ENCODE measurements at regions not wholly inside any gene's neighbourhood (a gene's known extent, or its start where the extent isn't known, plus 50 kb on each side); places are given as distances from the start of the nearest gene placed in this dataset.
"Not testable (repeated sequence)": the region's sequence is repeated elsewhere in the genome, so short reads cannot be mapped to it uniquely, and the experiment has no call there.

DNA sequence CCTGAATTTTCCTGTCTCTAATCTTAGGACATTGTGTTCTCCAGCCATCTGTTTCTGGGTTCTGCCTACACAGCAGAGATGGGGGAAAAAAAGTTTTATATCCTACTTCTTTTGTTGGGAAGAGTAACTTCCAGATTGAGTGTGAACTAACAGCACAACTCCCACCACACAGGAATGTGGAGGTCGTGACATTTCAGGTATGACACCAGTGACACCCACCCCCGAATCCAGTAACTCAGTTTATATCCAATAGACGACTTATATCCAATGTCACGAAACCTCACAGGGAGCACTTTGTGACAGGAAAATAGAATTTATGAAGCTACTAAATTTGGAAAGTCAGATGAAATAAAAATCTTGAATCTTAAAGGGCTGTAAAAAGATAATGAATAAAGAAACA is 211.9 kb upstream of the GRM3 start:
- DNase-seq (ENCODE audit: low read depth): no peak
- no peak overlapping the region for H3K4me3 ChIP-seq (ENCODE audit: low read depth, low read length)
- TF ChIP-seq POLR2A (IDR thresholded peaks at IDR 0.05; ENCODE audit: extremely low read depth, insufficient read length): no peak
- TF ChIP-seq, protein P1, sequence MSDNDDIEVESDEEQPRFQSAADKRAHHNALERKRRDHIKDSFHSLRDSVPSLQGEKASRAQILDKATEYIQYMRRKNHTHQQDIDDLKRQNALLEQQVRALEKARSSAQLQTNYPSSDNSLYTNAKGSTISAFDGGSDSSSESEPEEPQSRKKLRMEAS (IDR thresholded peaks at IDR 0.05; ENCODE audit: low read depth, low read length): no peak
- TF ChIP-seq MYC (IDR thresholded peaks at IDR 0.05; ENCODE audit: low read depth, low read length): no peak
- TF ChIP-seq, protein P2, sequence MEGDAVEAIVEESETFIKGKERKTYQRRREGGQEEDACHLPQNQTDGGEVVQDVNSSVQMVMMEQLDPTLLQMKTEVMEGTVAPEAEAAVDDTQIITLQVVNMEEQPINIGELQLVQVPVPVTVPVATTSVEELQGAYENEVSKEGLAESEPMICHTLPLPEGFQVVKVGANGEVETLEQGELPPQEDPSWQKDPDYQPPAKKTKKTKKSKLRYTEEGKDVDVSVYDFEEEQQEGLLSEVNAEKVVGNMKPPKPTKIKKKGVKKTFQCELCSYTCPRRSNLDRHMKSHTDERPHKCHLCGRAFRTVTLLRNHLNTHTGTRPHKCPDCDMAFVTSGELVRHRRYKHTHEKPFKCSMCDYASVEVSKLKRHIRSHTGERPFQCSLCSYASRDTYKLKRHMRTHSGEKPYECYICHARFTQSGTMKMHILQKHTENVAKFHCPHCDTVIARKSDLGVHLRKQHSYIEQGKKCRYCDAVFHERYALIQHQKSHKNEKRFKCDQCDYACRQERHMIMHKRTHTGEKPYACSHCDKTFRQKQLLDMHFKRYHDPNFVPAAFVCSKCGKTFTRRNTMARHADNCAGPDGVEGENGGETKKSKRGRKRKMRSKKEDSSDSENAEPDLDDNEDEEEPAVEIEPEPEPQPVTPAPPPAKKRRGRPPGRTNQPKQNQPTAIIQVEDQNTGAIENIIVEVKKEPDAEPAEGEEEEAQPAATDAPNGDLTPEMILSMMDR (IDR thresholded peaks at IDR 0.05; ENCODE audit: low read depth, low read length): no peak

DNA sequence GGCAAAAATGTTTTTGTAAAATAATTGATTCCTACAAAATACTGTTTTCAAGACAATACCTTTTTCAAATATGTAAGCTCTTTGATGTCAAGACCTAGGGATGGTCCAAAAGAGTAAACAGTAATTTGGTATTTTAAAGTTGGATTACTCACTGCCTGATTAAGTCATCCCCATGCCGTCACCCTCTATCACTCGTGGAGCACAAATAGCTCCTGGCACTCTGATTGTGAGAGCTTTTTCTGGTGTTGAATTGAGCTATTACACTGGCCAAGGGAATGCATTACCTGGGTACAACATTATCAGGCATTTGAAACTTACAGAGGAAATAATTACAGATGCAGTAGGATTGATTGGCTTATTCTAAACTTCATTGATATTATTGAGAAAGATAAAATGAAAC is 231.9 kb upstream of the GRM3 start:
- TF ChIP-seq, protein P1 (IDR thresholded peaks at IDR 0.05; ENCODE audit: low read depth, low read length): no peak
- TF ChIP-seq MYC (IDR thresholded peaks at IDR 0.05; ENCODE audit: low read depth, low read length): no peak
- no peak for DNase-seq (ENCODE audit: low read depth)
- H3K4me3 ChIP-seq (ENCODE audit: low read depth, low read length): no peak overlapping the region

DNA sequence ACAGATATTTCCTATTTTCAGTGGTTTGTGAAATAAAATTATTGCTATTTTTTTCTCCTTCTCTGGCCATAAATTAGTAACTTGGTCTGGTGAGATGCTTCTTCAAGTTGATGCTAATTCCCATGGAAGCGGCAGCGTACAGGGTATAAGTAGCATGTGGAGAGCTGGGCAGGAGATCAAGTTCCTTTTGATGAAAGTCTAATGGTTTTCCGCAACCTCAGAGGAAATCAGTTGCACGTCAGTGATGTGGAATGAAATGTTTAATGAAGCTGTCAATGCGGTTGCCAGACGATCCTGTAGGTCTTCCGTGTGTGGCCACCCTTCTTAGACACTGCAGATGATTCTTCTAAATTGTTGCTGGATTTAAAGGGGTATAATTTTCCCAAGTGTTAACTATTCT is 236.4 kb upstream of the GRM3 start:
- TF ChIP-seq, protein P1 (IDR thresholded peaks at IDR 0.05; ENCODE audit: low read depth, low read length): no peak
- TF ChIP-seq, protein P2 (IDR thresholded peaks at IDR 0.05; ENCODE audit: low read depth, low read length): no peak
- TF ChIP-seq POLR2A (IDR thresholded peaks at IDR 0.05; ENCODE audit: extremely low read depth, insufficient read length) (no peak), MYC (IDR thresholded peaks at IDR 0.05; ENCODE audit: low read depth, low read length) (no peak)
- H3K4me3 ChIP-seq (ENCODE audit: low read depth, low read length): no peak overlapping the region
- DNase-seq (ENCODE audit: low read depth): no peak

DNA sequence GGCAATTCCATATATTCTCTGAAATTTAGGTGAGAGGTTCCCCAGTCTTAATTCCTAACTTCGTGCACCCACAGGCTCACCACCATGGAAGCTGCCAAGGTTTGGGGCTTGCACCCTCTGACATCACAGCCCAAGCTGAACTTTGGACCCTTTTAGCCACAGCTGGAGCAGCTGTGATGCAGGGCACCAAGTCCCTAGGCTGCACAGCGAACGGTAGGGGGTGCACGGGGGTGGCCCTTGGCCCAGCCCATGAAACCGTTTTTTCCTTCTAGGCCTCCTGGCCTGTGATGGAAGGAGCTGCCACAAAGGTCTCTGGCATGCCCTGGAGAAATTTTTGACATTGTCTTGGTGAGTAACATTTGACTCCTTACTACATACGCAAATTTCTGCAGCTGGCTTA is 251.9 kb upstream of the GRM3 start:
- DNase-seq (ENCODE audit: low read depth): no peak
- no peak for TF ChIP-seq MYC (IDR thresholded peaks at IDR 0.05; ENCODE audit: low read depth, low read length)
- TF ChIP-seq, protein P2 (IDR thresholded peaks at IDR 0.05; ENCODE audit: low read depth, low read length): no peak
- TF ChIP-seq, protein P1 (IDR thresholded peaks at IDR 0.05; ENCODE audit: low read depth, low read length): no peak
- no peak for TF ChIP-seq POLR2A (IDR thresholded peaks at IDR 0.05; ENCODE audit: extremely low read depth, insufficient read length)
- H3K4me3 ChIP-seq (ENCODE audit: low read depth, low read length): no peak overlapping the region

DNA sequence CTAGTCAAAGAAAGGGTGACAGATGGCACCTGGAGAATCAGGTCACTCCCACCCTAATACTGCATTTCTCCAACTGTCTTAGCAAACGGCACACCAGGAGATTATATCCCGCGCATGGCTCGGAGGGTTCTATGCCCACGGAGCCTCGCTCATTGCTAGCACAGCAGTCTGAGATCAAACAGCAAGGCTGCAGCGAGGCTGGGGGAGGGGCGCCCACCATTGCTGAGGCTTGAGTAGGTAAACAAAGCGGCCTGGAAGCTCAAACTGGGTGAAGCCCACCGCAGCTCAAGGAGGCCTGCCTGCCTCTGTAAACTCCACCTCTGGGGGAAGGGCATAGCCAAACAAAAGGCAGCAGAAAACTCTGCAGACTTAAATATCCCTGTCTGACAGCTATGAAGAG is 268.1 kb upstream of the GRM3 start:
- not testable (repeated sequence) for DNase-seq (ENCODE audit: low read depth)

DNA sequence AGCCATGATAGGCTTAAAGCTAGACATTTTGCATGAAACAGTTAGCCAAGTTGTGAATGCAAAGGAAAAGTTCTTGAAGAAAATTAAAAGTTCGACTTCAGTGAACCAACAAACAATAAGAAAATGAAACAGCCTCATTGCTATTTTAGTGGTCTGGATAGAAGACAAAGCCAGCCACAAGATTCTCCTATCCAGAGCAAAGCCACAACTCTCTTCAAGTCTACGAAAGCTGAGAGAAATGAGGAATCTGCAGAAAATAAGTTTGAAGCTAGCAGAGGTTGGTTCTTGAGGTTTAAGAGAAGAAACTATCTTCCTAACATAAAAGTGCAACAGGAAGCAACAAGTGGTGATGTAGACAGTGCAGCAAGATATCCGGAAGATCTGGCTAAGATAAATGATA is 271.4 kb upstream of the GRM3 start:
- DNase-seq (ENCODE audit: low read depth): no peak
- TF ChIP-seq, protein P2 (IDR thresholded peaks at IDR 0.05; ENCODE audit: low read depth, low read length): no peak
- no peak for TF ChIP-seq MYC (IDR thresholded peaks at IDR 0.05; ENCODE audit: low read depth, low read length)
- TF ChIP-seq, protein P1 (IDR thresholded peaks at IDR 0.05; ENCODE audit: low read depth, low read length): no peak
- no peak for TF ChIP-seq POLR2A (IDR thresholded peaks at IDR 0.05; ENCODE audit: extremely low read depth, insufficient read length)
- H3K4me3 ChIP-seq (ENCODE audit: low read depth, low read length): no peak overlapping the region

More for the DNA sequence above, 268.1 kb upstream of the GRM3 start:
- H3K4me3 ChIP-seq (ENCODE audit: low read depth, low read length): not testable (repeated sequence)

DNA sequence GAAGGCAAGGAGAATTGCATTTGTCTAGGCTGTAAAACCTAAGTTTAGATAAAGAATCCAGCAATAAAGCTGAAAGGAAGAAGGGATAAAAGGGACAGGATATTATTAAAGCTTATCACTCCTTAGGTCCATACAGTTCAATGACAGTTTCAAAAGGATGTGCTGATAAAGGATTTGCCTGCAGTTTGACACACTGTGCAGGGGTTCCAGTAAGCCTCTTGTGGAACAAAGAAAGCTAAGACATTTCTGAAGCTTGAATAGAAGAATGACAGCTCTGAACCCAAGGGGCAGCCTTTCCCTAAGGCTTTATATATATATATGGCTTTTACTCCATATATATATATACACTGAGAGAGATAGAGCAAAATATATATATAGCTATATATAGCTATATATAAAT is 276.8 kb upstream of the GRM3 start:
- no peak overlapping the region for H3K4me3 ChIP-seq (ENCODE audit: low read depth, low read length)
- TF ChIP-seq, protein P1 (IDR thresholded peaks at IDR 0.05; ENCODE audit: low read depth, low read length): no peak
- TF ChIP-seq, protein P2 (IDR thresholded peaks at IDR 0.05; ENCODE audit: low read depth, low read length): no peak
- TF ChIP-seq MYC (IDR thresholded peaks at IDR 0.05; ENCODE audit: low read depth, low read length): no peak
- TF ChIP-seq POLR2A (IDR thresholded peaks at IDR 0.05; ENCODE audit: extremely low read depth, insufficient read length): no peak
- no peak for DNase-seq (ENCODE audit: low read depth)

DNA sequence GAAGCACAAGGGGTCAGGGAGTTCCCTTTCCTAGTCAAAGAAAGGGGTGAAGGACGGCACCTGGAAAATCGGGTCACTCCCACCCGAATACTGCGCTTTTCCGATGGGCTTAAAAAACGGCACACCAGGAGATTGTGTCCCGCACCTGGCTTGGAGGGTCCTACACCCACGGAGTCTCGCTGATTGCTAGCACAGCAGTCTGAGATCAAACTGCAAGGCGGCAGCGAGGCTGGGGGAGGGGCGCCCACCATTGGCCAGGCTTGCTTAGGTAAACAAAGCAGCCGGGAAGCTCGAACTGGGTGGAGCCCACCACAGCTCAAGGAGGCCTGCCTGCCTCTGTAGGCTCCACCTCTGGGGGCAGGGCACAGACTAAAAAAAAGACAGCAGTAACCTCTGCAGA is 303.3 kb upstream of the GRM3 start:
- not testable (repeated sequence) for DNase-seq (ENCODE audit: low read depth); H3K4me3 ChIP-seq (ENCODE audit: low read depth, low read length)

All from NB4 (cell line).